ENCODE measurements at regions not wholly inside any gene's neighbourhood (a gene's known extent, or its start where the extent isn't known, plus 50 kb on each side); places are given as distances from the start of the nearest gene placed in this dataset.

DNA sequence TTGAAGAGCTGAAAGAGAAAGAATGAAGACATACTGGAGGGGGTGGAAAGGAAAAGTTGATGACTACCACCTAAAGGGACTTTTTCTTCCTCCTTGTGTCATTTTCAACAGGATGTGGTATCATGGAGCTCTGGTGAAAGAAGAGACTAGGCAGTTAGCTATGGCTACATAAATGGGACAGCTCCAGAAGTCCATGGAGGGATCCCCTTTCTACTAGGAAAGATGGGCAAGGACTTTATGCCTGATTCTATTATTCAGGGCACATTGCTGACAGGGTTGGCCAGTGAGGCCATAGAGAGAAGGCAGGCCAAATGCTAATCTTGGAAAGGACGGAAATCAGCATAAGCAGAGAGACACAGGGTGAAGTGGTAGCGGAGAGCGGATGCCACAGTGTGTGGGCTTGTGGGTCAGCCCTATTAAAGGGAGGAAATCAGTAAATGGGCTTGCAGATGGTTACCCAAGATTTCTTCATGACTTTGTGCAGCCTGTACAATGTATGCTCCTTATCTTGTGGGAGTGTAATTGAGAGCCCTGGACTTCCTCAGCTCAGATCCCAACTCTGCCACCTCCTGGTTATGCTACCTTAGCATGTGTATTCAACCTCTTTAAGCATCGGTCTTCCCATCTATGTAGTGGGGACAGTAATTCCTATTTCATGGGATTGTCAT is 77.4 kb upstream of the TMEM170B start (continued):
- TF ChIP-seq NR2C1 (IDR thresholded peaks at IDR 0.05) (no peak), POLR2AphosphoS5 (IDR thresholded peaks at IDR 0.05; ENCODE audit: low read length) (peak; percentile 57; the same call in 1 of the 2 replicates), EZH2 (IDR thresholded peaks at IDR 0.05; ENCODE audit: borderline replicate concordance, control insufficient read depth, low read depth, low read length) (no peak), BCL11A (IDR thresholded peaks at IDR 0.05; ENCODE audit: low read depth, low read length) (no peak), NFYB (IDR thresholded peaks at IDR 0.05; ENCODE audit: insufficient read depth, low read depth, low read length) (no peak), HDAC6 (IDR thresholded peaks at IDR 0.05; ENCODE audit: unreplicated experiment) (no peak), GABPA (IDR thresholded peaks at IDR 0.05; ENCODE audit: low read depth) (no peak), RUNX3 (IDR thresholded peaks at IDR 0.05; ENCODE audit: low read length) (peak; percentile 81), CHD2 (IDR thresholded peaks at IDR 0.05; ENCODE audit: borderline replicate concordance, low read depth, low read length) (no peak), BACH1 (IDR thresholded peaks at IDR 0.05; ENCODE audit: borderline replicate concordance) (no peak), SMARCA5 (IDR thresholded peaks at IDR 0.05) (peak; percentile 76), HCFC1 (IDR thresholded peaks at IDR 0.05; ENCODE audit: low read length) (no peak), GATAD2B (conservative IDR thresholded peaks at IDR 0.05; ENCODE audit: low read depth) (no peak), FOS (IDR thresholded peaks at IDR 0.05; ENCODE audit: borderline replicate concordance, extremely low read depth, insufficient read length) (no peak), ZBED1 (IDR thresholded peaks at IDR 0.05; ENCODE audit: borderline replicate concordance) (no peak), TBL1XR1 (IDR thresholded peaks at IDR 0.05; ENCODE audit: low read depth, low read length) (no peak), JUND (IDR thresholded peaks at IDR 0.05; ENCODE audit: low read depth, low read length) (no peak), CBX5 (IDR thresholded peaks at IDR 0.05; ENCODE audit: low read depth) (no peak), STAT3 (IDR thresholded peaks at IDR 0.05; ENCODE audit: low read depth, low read length) (no peak), NRF1 (conservative IDR thresholded peaks at IDR 0.05; ENCODE audit: low read depth, low read length) (no peak)
- TF ChIP-seq, protein P1, sequence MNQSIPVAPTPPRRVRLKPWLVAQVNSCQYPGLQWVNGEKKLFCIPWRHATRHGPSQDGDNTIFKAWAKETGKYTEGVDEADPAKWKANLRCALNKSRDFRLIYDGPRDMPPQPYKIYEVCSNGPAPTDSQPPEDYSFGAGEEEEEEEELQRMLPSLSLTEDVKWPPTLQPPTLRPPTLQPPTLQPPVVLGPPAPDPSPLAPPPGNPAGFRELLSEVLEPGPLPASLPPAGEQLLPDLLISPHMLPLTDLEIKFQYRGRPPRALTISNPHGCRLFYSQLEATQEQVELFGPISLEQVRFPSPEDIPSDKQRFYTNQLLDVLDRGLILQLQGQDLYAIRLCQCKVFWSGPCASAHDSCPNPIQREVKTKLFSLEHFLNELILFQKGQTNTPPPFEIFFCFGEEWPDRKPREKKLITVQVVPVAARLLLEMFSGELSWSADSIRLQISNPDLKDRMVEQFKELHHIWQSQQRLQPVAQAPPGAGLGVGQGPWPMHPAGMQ (IDR thresholded peaks at IDR 0.05; ENCODE audit: borderline replicate concordance), result no peak
- TF ChIP-seq, protein P2, sequence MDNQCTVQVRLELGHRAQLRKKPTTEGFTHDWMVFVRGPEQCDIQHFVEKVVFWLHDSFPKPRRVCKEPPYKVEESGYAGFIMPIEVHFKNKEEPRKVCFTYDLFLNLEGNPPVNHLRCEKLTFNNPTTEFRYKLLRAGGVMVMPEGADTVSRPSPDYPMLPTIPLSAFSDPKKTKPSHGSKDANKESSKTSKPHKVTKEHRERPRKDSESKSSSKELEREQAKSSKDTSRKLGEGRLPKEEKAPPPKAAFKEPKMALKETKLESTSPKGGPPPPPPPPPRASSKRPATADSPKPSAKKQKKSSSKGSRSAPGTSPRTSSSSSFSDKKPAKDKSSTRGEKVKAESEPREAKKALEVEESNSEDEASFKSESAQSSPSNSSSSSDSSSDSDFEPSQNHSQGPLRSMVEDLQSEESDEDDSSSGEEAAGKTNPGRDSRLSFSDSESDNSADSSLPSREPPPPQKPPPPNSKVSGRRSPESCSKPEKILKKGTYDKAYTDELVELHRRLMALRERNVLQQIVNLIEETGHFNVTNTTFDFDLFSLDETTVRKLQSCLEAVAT (IDR thresholded peaks at IDR 0.05), result no peak
- TF ChIP-seq, protein P3, sequence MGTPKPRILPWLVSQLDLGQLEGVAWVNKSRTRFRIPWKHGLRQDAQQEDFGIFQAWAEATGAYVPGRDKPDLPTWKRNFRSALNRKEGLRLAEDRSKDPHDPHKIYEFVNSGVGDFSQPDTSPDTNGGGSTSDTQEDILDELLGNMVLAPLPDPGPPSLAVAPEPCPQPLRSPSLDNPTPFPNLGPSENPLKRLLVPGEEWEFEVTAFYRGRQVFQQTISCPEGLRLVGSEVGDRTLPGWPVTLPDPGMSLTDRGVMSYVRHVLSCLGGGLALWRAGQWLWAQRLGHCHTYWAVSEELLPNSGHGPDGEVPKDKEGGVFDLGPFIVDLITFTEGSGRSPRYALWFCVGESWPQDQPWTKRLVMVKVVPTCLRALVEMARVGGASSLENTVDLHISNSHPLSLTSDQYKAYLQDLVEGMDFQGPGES (IDR thresholded peaks at IDR 0.05), result no peak
- TF ChIP-seq, protein P4, sequence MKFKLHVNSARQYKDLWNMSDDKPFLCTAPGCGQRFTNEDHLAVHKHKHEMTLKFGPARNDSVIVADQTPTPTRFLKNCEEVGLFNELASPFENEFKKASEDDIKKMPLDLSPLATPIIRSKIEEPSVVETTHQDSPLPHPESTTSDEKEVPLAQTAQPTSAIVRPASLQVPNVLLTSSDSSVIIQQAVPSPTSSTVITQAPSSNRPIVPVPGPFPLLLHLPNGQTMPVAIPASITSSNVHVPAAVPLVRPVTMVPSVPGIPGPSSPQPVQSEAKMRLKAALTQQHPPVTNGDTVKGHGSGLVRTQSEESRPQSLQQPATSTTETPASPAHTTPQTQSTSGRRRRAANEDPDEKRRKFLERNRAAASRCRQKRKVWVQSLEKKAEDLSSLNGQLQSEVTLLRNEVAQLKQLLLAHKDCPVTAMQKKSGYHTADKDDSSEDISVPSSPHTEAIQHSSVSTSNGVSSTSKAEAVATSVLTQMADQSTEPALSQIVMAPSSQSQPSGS (IDR thresholded peaks at IDR 0.05; ENCODE audit: low read length), result no peak; the same call in 1 of the 2 replicates

All from GM12878 (cell line).